Psoas muscle (tissue), 7 donors: ENCODE measurements at regions not wholly inside any gene's neighbourhood (a gene's known extent, or its start where the extent isn't known, plus 50 kb on each side); places are given as distances from the start of the nearest gene placed in this dataset.

Experiments used
- ATAC-seq, 4 donors: fragments of 200-7000 bp; cut with Tn5 transposase; one replicate each; pipeline ENCODE4 v1.9.1; 2020; ENCODE audit warnings: moderate library complexity in 3 of 4, mild to moderate bottlenecking in 2 of 4
- DNase-seq, 2 donors: peaks; one replicate each; pipeline ENCODE4 v3.0.0-alpha.2; 2020
- H3K27ac ChIP-seq: fragments of 200-600 bp; one replicate; pipeline ENCODE4 v1.8.0; 2022
- H3K27me3 ChIP-seq, 3 donors: fragments of 200-600 bp in 1 of 3; one replicate each; pipeline versions ENCODE4 v1.6.1 to v1.8.0; 2013 to 2022; ENCODE audit warnings: low read length in 2 of 3, mild to moderate bottlenecking in 2 of 3, moderate library complexity in 1 of 3; ENCODE audit not compliant: insufficient read depth in 3 of 3
- H3K36me3 ChIP-seq, 2 donors: fragments of 200-600 bp in 1 of 2; one replicate each; pipeline versions ENCODE4 v1.6.1 to v1.8.0; 2013 to 2022; ENCODE audit warnings: low read depth in 1 of 2, mild to moderate bottlenecking in 1 of 2, moderate library complexity in 1 of 2; ENCODE audit not compliant: insufficient read depth in 1 of 2
- H3K4me1 ChIP-seq: fragments of 200-600 bp; one replicate; pipeline ENCODE4 v1.8.0; 2022
- H3K4me3 ChIP-seq: fragments of 200-600 bp; one replicate; pipeline ENCODE4 v1.8.0; 2022; ENCODE audit warnings: mild to moderate bottlenecking
- H3K9me3 ChIP-seq: fragments of 200-600 bp; one replicate; pipeline ENCODE4 v1.8.0; 2022
- CTCF ChIP-seq: fragments of 200-600 bp; IDR thresholded peaks from one replicate; pipeline ENCODE4 v1.8.0; 2022; ENCODE audit warnings: antibody characterized with exemption
- WGBS, 3 donors: extraction: QIAGEN DNeasy Blood & Tissue Kit; methylation state at CpG; one replicate each; pipeline versions ENCODE4 v1.1.6 to v1.1.7; 2013; 5-methylcytosine and 5-hydroxymethylcytosine counted together
- intact Hi-C, 2 donors: fragments of 100-400 bp; cut with DNase I; formaldehyde crosslinking; loops; one replicate each; pipeline versions ENCODE4 v1.11.0 to v1.14.2; 2022
- donor health status: healthy with polysubstance abuse.
- donor health status: DM: no; HTN: no; CAD: no; lungs with moderate emphysema.
- donor health status: Bipolar disorder and iron deficiency.
- donor health status: healthy.
- donor health status: DM: yes; HTN: yes; CAD: no.
- donor health status: DM: no; HTN: no; CAD: no.
- donor health status: DM: yes; HTN: yes; CAD: no.

GRCh38 chr11:79535606-79536005 is 94.8 kb upstream of the TENM4 start:
- no peak overlapping the region for H3K4me3 ChIP-seq
- H3K36me3 ChIP-seq = no peaks in the 10 kb centered on the region
- ATAC-seq (no peak), DNase-seq (no peak)
- H3K4me1 ChIP-seq = no peaks in the 10 kb centered on the region
- H3K9me3 ChIP-seq = no peaks in the 10 kb centered on the region
- WGBS, 3 donors = 80 to 88% (median 82%) methylated on average over 1 of the region's 1 CpG
- intact Hi-C loops = no loop called here
- no peak for TF ChIP-seq CTCF
- no peak overlapping the region for H3K27ac ChIP-seq
- H3K27me3 ChIP-seq = peaks cover 0 to 3% (median 0%) of the 10 kb centered on the region in 3 donors

- no peaks in the 10 kb centered on the region for H3K36me3 ChIP-seq
- DNase-seq = no peak
- no peaks in the 10 kb centered on the region for H3K4me1 ChIP-seq
- H3K27me3 ChIP-seq = no peaks in the 10 kb centered on the region
- H3K27ac ChIP-seq = no peak overlapping the region
- no peak overlapping the region for H3K4me3 ChIP-seq
- no peaks in the 10 kb centered on the region for H3K9me3 ChIP-seq
- no peak for TF ChIP-seq CTCF
- ATAC-seq = no peak
- intact Hi-C loops = no loop called here
These were observed 84.4 kb upstream of the TENM4 start for GRCh38 chr11:79525257-79525656.

- 72 to 82% (median 82%) methylated on average over 1 of the region's 1 CpG for WGBS, 3 donors
- no peaks in the 10 kb centered on the region for H3K9me3 ChIP-seq
- DNase-seq (no peak), ATAC-seq (no peak)
- no peaks in the 10 kb centered on the region for H3K27me3 ChIP-seq
- TF ChIP-seq CTCF = no peak
- H3K4me3 ChIP-seq = no peak overlapping the region
- no peaks in the 10 kb centered on the region for H3K4me1 ChIP-seq
- H3K27ac ChIP-seq = no peak overlapping the region
- no peaks in the 10 kb centered on the region for H3K36me3 ChIP-seq
- intact Hi-C loops = no loop called here
These were observed 81.8 kb upstream of the TENM4 start for GRCh38 chr11:79522626-79523025.

- DNase-seq = no peak
- 88 to 97% (median 95%) methylated on average over 5 of the region's 5 CpGs for WGBS, 3 donors
- H3K36me3 ChIP-seq = no peaks in the 10 kb centered on the region
- intact Hi-C loops = no loop called here
- ATAC-seq = no peak
- H3K27me3 ChIP-seq = peaks cover 0 to 3% (median 0%) of the 10 kb centered on the region in 3 donors
- no peaks in the 10 kb centered on the region for H3K4me1 ChIP-seq
- H3K9me3 ChIP-seq = no peaks in the 10 kb centered on the region
- no peak overlapping the region for H3K27ac ChIP-seq
- no peak for TF ChIP-seq CTCF
- no peak overlapping the region for H3K4me3 ChIP-seq
These were observed 79.3 kb upstream of the TENM4 start for GRCh38 chr11:79520086-79520485.

GRCh38 chr11:79515781-79516180 is 75.0 kb upstream of the TENM4 start:
- 16 to 33% (median 22%) methylated on average over 1 of the region's 1 CpG for WGBS, 3 donors

More at GRCh38 chr11:79515781-79516180, 75.0 kb upstream of the TENM4 start:
- no peak for TF ChIP-seq CTCF
- DNase-seq (no peak), ATAC-seq (no peak)
- Histone ChIP-seq H3K9me3 (no peaks in the 10 kb centered on the region), H3K4me1 (no peaks in the 10 kb centered on the region), H3K27ac (no peak overlapping the region), H3K36me3 (no peaks in the 10 kb centered on the region), H3K4me3 (no peak overlapping the region), H3K27me3 (peaks cover 0 to 4% (median 2%) of the 10 kb centered on the region in 3 donors)
- intact Hi-C loops = no loop called here
